ENCODE measurements at regions not wholly inside any gene's neighbourhood (a gene's known extent, or its start where the extent isn't known, plus 50 kb on each side); places are given as distances from the start of the nearest gene placed in this dataset.

DNA sequence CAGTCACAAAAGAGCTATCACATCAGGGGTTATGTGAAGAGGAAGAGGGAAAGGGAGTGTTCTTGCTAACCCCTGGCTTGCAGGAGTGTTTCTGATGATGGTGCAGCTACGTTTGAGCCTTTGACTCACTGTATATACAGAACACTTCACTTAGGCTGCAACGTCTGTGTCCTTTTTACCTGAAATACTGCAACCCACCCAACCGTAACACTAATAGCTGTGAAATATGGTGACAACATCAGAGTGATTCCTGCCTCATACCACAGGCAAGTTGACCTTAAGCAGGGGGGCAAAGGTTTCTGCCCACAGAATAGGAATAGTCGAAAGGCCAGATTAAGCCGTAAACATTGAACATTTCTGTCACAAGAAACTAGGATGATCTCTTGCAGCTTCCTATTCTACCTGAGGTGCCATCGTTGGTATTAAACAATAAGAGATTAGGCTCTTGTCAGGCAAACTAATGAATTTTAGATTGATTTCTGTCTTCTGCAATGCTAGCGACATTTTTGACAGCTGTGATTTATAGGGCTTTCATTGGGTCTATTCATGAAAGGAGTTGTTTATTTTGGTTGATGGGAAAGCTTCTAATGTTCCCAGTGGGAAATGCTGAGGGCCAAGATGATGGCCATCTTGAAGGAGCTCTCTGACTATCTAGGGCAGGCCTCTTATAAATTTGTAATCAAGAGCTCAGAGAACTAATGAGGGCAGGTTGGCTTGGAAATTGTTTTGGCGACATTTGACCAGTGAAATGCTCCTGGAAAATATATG is 316.8 kb downstream of the PIK3C3 start:
- DNase-seq, result no peak

DNA sequence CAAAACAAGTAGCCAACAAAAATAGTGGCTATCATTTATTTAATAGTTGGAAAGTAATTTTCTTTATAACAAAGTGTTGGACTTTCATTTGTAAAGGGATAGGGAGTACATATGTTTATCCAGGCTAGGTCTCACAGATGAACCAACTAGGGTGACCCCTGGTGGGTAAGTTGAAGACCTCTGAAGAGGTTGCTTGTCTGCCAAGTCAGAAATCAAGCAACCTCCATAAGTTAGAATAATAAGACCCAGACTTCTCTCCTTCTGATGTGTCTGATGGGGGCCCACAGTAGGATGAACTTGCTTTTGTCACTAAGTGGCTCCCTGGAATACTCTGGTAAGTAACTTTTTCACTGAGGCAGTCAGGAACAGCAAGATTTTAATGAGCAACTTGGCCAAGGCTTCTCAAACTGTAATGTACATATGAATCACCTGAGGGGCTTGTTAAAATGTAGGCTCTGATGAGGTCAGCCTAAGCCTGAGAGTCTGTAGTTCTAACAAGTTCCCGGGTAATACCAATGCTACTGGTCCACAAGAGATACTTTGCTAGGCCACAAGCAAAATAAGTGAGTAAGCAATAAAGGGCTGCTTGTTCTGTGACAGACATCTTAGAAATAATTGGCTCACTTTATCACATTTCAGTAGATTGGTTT is 319.6 kb downstream of the PIK3C3 start:
- no peak for DNase-seq

DNA sequence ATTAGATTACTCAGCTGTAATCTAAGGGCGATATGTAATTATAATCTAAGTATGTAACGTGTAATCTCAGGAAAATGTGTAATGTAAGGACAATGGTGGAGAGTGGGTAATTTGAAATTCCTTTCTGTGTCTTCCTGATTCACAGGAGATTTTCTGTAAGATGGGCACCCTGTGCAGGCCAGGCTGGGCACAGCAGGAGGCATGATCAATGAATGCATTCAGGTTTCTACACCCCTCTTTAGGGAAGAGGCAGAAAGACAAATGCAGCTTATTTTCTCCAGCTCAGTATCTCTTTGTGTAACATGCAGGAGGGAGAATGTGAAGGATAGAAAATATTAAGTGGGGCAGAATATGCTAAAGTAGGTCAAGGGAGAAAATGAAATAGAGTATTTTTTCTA is 320.1 kb downstream of the PIK3C3 start:
- no peak for DNase-seq

DNA sequence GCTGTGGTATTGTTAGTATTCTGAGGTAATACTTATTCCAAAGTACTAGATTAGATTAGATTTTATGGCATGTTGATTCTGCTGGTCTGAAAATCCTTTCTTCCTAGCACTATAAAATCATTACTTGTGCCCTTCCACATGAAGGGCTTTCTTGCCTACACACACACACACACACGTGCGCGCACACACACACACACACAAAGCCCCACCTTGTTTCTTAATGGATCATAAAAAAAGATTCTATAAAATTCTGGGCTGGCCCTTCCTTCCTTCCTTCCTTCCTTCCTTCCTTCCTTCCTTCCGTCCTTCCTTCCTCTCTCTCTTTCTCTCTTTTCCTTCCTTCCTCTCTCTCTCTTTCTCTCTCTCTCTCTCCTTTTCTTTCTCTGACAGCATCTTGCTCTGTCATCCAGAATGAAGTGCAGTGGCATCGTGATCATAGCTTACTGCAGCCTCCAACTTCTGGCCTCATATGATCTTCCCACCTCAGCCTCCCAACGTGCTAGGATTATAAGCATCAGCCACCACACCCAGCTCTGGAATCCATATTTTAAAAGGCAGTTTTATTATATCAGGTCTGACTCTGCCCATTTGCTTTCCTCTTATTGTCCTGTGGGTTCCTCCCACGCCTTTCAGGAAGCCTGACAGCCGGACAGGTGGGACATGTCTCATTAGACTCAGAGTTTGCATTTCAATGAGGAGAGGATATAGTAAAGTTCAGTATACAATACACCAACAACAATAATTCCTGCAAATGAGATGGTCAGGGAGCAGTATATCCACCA is 321.1 kb downstream of the PIK3C3 start:
- DNase-seq, result no peak

DNA sequence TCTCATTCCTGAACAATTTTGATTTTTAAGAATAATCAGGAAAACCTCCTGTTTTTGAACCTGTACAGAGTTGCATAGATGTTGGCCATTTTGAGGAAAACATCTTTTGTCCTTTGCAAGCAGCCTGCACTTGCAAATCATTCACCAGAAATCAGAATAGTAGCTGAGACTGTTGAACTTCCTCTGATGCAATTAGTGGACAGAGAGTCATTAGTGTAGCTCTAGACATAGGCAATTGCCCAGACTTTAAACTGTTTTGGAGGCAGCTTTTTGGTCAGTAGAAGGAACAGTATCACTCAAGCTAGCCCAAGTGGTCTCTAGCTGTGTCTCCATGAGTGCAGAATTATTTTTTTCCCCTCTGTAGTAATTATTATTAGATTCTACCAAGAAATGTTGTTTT is 326.1 kb downstream of the PIK3C3 start:
- no peak for DNase-seq

DNA sequence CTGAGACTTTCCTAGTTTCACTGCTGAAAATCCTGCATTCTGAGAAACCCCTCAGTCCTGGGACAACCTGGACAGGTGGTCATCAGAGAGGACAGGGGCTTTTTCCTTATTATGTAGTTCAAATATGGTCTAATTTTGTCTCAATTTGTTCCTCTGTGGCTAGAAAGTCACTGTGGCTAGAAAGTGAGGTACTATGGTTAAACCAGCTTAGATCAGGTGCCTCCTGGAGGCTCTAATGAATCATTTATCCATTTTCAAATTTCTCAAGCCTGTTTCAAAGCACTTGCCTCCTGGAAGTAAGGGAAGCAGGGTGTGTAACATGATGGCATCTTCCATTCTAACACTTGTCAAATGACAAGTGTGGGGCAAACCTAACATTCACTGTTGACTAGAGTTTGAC is 326.8 kb downstream of the PIK3C3 start:
- no peak for DNase-seq

DNA sequence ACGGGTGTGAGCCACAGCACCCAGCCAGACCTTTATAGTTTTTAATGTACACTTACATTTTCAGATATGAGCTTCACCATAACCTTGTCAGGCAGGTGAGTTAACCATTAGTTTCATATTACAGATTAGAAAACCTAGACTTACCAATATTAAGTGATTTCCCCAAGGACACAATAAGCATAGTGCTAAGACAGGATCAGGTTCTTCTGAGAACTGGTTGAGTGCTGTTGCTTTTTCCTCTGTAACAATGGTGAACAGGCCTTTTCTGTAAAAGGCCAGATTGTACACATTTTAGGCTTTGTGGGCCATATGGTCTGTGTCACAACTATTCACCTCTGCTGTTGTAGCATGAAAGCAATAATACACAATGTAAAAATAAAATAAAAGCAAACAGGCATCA is 332.0 kb downstream of the PIK3C3 start:
- no peak for DNase-seq

DNA sequence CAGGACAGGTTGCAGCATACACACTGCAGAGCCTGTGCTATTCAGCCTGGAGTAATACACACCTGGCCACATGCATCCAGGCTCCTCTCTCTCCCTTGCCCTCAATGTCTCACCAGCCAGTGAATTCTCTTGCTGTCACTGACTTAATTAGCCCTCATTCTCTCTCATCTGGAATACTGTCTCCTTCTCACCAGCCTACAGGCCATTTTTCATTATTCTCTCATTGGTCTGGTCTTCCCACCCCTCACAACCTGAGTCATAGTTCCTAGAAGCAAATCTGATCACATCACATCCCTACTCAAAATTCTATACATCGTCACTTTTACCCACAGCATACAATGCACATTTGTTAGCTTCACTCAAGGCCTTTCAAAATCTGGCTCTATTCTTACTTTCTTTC is 333.1 kb downstream of the PIK3C3 start:
- no peak for DNase-seq

DNA sequence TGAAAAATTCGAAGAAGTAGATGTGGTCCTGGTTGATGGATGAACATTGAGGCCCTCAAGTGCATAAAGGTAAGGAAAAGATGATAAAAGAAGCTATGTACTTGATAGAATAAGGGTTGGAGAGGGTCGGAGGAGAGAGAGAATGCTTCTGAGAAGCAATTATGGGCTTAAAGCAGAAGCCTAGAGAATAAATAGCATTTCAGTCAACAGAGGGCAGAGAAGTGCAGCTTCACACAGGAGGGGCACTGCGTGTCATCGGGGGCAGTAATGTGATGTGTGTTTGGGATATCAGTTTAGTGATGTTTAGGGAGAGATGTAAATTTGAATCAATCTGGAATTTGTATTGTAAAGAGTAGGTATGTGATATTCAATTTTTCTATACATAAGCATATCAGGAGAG is 334.5 kb downstream of the PIK3C3 start:
- DNase-seq, result no peak

DNA sequence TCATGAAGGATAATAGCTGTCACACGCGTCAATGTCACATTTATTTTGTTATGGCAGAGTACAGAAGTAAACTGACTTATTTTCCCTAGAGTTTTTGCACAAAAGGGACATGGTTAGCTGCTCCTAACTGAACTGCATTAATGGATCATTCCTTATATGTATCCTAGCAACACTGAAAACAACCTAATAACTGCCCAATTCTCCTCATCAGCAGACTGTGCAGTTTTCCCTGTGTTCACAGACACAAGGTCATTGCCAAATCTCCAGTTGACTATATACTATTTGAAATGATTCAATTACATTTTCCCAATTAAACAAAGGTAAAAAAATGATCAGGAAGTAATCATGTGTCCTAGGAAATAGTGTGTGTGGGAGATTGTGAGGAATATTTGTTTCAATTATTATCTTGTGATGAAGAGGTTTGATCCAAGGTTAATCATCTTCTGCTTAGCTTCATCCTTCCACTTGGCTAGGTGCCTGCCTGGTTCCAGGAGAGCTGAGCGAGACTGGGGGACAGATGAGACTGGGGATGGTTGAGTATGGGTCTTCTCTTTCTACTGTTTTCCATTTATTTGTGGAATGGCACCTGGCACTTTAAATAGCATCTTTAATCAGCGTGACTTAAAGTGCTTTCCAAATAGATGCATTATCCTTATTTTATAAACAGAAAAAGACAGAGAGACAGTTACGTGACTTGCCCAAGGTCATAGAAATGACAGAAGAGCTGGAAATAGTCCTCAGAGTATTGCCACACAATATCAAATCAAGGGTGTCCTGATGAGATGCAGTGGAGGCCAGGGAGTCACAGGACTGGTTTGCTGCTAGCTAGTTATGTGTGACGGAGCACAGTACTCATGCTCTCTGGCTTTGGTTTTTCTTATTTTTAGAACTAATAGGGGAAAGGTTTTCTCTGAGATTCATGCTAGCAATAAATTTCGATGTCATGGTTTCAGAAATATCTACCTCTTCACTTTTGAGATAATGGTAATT is 335.6 kb downstream of the PIK3C3 start:
- peak; percentile 64 for DNase-seq

DNA sequence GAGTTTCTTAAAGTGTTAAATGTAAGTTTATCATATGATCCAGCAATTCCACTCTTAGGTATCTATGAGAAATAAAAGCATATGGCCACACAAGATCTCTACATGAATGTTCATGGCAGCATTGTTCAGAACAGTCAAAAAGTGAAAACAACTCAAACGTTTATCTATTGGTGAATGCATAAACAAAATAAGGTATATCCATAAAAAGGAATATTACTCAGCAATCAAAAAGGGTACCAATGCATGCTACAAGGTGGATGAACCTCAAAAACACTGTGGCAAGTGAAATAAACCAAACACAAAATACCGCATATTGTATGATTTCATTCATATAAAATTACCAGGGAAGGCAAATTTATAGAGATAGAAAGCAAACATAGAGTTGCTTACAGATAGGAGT is 337.6 kb downstream of the PIK3C3 start:
- DNase-seq, result no peak

DNA sequence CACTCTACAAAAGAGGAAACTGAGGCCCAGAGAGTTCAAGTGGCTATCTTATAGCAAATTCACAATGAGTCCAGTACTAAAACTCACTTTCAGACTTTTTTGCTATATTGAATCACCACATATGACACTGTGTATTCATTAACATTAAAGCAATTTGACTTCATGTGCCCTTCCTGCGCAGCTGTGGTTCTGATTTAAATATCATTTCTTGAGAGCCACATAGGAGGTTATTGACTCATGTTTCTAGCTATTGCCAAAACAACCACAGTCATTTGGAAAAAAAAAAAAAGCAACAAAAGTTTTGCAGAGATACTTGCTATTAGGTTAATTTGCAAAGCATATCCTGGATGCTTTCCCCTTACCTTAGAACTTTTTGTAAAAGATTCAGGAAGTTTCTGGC is 341.2 kb downstream of the PIK3C3 start:
- DNase-seq, result no peak

DNA sequence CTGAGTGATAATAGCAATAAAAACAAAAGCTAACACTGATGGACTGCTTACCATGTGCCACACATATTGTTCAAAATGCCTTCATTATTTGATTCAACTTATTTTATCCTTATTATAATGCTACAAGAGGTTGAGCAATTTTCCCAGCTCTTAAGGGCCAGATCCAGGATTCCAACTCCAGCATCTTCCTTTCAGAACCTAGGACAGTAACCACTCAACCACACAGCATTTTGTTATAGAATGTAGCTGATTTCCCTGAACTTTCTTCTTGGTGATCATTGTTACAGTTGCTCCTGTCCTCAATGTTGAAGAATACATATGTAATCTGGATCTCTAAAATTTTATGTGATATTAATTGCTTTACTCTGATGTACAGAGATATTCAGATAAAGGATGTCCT is 341.7 kb downstream of the PIK3C3 start:
- DNase-seq, result no peak

DNA sequence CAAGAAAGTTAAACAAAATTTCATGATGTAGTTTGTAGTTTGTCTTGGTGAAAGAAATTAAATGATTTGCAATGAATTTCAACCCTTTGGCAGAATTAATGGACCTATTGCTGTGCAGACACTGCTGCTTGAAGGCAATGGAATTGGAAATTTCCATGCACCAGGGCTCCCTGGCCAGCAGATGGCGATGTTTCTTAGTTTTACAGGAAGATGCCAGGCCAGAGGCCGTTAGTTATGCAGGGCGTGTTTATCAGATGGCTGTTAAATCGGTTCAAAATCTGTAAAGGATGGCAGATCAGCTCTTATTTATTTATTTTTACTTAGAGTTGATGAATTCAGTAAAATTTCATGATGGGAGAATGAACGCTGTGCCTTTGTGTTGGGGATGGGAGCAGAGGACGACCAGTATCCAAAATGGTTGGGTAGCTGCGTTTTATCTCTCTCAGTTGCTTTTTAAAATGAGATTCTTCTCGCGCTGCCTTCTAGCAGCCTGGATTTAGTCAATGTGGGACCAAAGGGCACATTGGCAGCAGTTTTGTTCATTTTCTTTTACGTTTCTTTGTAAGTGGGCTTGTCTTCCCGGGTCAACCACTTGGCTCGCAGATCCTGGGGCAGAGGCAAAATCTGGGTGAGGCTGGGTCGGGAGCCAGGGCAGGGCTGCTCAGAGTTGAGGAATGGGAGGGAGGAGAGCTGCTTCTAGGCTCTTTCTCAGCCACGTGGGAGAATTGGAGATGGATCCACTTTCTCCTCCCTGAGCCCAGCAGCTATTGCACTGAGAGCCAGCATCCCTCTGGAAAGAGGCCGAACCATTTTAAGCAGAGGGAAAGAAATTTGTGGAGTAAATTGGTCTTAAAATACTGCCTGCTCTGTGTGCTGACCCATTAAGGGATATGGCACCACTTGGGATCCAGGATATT is 344.0 kb downstream of the PIK3C3 start:
- peak; percentile 80 for DNase-seq

DNA sequence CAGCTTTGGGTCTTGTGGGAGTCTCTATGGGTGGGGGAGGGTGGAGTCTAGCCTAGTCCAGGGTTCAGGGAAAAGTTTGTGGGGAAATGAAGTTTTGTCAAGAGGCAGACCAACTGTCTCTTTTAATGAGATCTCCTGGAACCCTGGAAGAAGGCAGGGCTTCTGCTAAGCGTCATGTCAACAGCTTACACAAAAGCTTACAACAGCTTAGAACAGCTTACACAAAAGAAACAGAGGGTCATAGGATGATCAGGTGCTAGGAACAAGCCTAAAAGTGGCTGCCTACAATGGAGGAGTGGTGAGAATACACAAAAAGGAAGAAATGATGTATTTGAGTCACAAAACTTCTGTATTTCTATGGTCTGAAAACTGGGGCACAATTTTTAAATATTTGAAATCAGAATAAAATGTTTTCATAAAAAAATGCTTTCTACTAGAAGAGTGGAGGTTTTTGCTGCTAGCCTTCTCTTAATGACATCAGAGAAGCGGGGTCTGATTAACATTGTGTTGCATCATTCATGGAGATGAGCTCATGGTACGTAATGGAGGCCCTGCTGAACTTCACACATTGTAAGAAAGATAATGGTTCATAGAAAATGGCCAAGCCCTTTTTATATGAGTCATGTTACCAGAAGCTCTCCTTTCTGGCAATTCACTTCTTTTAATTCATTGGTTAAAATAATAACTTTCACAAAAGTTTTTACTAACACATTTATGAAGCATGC is 351.0 kb downstream of the PIK3C3 start:
- DNase-seq, result no peak

DNA sequence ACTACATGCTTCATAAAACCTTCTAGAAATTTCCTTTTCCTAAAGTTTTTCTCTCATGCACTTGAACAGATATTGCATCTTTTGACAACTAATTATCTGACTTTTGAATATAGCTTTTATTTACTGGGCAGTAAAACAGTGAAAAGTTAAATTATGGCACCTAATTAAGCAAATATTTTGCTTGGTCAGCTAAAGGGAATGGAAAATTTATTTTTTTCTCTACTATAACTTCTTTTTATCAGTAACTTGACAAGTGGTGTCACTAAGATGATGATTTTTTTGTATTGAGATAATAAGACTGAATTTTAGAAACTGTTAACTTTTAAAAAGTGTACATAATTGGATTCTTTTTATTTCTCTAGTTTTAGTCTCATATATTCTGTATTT is 351.6 kb downstream of the PIK3C3 start:
- DNase-seq, result no peak

DNA sequence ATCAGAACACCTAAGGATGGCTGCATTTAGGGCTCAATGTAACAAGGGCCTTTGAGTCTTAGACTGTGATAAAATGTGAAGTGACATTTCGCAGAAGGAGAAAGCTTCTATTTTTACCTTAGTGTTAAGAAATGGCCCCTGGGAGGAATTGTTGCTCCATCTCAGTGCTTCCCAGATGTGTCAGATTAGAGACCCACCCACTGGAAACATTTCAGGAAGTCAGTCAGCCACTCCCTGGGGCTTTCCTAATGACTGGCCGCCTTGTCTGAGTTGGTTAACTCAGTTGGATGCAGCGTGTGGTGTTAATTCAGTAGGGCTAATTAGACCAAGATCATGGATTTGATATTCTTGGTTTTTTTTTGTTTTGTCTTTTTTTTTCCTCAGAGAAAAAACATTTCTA is 355.9 kb downstream of the PIK3C3 start:
- DNase-seq, result no peak

DNA sequence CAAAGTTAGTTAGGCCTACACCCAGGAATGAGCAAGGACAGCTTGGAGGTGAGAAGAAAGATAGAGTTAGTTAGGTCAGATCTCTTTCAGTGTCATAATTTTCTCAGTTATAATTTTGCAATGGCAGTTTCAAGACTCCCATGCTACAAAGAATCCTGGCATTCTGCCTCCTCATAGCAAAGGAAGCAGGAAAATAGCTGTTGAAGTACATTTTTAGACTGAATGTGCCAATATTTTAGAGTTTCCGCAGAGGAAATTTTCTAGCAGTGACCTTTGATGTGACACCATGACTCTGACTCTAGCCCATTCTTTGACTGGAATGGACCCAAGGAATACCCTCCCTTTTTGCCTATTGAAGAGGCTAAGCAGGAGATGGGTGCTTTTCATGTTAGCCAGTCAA is 371.7 kb downstream of the PIK3C3 start:
- no peak for DNase-seq

DNA sequence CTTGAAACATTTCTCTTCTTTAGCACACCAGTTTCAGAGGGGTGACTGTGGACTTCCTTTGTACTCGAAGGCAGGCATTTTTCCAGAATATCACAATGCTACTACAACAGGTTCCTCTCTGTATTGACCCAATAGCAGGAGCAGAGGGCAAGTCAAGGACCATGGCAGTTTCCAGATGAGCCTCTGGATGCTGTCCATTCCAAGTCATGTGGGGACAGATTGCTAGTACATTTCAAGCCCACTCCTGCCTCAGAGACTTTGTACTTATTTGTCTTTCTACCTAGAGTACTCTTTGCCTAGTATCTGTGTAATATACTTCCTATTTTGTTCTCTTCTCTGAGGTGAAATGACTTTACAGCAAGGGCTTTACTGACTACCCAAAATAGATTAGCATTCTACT is 373.9 kb downstream of the PIK3C3 start:
- no peak for DNase-seq

DNA sequence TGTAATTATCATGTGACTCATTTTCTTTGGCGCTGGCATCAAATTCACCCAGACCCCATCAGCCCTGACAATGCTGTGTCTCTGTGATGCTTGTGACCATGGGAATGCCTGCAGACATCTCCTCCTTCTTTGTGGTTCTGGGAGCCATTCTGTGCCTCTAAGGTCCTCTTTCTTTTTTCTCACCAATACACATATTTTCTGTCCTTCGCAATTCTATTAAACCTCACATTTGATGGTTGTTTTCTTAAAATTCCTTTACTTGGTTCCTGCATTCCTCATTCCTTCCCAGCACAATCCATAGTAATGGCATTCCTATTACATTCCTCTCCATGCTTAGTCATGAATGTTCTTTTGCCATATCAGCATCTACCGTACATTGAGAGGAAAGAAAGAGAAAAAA is 375.3 kb downstream of the PIK3C3 start:
- no peak for DNase-seq

DNA sequence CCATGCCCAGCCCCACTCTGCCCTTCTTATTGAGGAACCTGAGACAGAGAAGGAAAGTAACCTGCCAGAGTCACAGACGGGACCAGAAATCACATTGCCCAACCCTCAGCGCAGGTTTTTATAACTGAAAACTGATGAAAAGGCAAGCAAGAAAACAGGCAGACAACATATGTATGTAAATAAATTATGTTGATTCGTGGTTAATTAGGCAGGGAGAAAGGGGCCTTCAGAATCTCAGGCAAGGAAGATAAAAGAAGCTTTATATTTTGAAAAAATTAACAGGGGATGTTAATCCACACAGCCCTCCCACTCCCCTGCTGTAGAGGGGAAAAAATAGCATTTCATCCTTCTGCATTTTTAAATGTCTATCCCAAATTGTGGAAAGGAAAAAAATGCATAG is 378.5 kb downstream of the PIK3C3 start:
- no peak for DNase-seq

Measured in NCI-H748 treated with DMSO at 0.1 percent for 48 hours (cell line).